ENCODE measurements at regions not wholly inside any gene's neighbourhood (a gene's known extent, or its start where the extent isn't known, plus 50 kb on each side); places are given as distances from the start of the nearest gene placed in this dataset.

DNA sequence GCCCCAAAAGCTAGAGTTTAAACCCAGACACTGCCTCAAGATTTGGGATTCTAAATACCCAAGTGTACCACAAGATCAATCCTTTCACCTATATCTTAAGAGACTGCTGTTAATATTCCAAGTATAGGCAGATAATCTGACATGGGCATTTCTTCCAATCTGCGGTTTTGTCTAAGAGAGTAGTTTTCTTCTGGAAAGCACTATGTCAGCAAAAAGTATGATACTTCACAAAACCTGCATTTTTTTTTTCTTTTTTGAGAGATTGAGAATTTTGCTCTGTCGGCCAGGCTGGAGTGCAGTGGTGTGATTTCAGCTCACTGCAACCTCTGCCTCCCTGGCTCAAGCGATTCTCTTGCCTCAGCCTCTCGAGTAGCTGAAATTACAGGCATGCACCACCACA, 190.7 kb upstream of the TYRP1 start:
- TF ChIP-seq, protein P1, sequence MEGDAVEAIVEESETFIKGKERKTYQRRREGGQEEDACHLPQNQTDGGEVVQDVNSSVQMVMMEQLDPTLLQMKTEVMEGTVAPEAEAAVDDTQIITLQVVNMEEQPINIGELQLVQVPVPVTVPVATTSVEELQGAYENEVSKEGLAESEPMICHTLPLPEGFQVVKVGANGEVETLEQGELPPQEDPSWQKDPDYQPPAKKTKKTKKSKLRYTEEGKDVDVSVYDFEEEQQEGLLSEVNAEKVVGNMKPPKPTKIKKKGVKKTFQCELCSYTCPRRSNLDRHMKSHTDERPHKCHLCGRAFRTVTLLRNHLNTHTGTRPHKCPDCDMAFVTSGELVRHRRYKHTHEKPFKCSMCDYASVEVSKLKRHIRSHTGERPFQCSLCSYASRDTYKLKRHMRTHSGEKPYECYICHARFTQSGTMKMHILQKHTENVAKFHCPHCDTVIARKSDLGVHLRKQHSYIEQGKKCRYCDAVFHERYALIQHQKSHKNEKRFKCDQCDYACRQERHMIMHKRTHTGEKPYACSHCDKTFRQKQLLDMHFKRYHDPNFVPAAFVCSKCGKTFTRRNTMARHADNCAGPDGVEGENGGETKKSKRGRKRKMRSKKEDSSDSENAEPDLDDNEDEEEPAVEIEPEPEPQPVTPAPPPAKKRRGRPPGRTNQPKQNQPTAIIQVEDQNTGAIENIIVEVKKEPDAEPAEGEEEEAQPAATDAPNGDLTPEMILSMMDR (IDR thresholded peaks at IDR 0.05; ENCODE audit: insufficient read depth, low read depth, low read length), result no peak
- CTCF ChIA-PET, result no interaction called here
- no peaks in the 10 kb centered on the region for H3K27me3 ChIP-seq (ENCODE audit: control insufficient read depth, insufficient read depth, low read length)
- no peaks in the 10 kb centered on the region for H3K36me3 ChIP-seq (ENCODE audit: control insufficient read depth, insufficient read depth, low read length)
- no peak for DNase-seq (ENCODE audit: low read depth)
- no peak overlapping the region for H3K4me3 ChIP-seq (ENCODE audit: low read depth, low read length)
- POLR2A ChIA-PET, result no interaction called here

DNA sequence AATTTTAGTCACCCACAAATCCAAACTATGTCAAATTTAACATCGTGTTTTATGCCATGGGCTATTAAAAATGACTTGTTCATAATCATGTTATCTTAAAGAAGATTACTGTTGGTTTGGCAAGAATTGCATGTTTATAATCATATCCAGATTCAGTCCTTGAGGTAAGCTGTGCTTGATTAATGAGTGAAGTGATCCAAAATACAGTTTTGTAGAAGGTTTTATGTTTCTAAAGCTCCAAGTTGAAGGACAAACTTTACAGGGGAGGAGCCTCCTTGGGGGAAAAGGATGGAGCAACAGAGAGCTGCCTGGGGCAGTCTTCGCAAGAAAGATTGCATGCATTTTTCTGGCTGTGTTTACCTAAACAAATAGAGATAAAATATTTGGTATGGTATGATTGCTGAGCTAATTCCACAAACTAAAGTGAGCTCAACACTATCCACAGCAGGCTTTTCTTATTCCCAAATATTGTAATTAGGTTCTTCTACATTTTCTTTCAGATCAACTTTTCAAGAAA, 189.5 kb upstream of the TYRP1 start:
- ChIA-PET POLR2A (no interaction called here), CTCF (no interaction called here)
- TF ChIP-seq, protein P1 (IDR thresholded peaks at IDR 0.05; ENCODE audit: insufficient read depth, low read depth, low read length), result no peak
- no peak for DNase-seq (ENCODE audit: low read depth)
- no peaks in the 10 kb centered on the region for H3K36me3 ChIP-seq (ENCODE audit: control insufficient read depth, insufficient read depth, low read length)
- H3K27me3 ChIP-seq (ENCODE audit: control insufficient read depth, insufficient read depth, low read length), result no peaks in the 10 kb centered on the region
- H3K4me3 ChIP-seq (ENCODE audit: low read depth, low read length), result no peak overlapping the region

DNA sequence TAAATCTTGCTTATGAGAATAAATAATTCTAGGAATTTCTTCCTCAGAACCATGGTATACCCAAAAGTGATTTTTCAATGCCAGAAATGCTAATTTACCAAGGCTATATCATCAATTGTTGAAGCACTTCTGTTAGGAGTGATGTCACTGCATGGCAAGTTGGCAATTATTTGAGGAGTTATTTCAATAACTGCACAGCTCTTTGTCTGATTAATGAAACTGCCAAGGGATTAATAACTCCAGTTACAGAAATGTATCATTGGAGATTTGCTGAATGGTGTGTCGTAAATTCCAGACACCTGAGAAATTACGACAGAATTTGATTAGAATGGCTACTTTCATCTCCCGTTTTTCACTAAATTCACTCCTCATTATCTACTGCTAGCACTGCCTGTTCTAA, 182.6 kb upstream of the TYRP1 start:
- DNase-seq (ENCODE audit: low read depth), result no peak
- ChIA-PET POLR2A (no interaction called here), CTCF (no interaction called here)
- Histone ChIP-seq H3K36me3 (ENCODE audit: control insufficient read depth, insufficient read depth, low read length) (no peaks in the 10 kb centered on the region), H3K4me3 (ENCODE audit: low read depth, low read length) (no peak overlapping the region), H3K27me3 (ENCODE audit: control insufficient read depth, insufficient read depth, low read length) (no peaks in the 10 kb centered on the region)
- TF ChIP-seq, protein P1 (IDR thresholded peaks at IDR 0.05; ENCODE audit: insufficient read depth, low read depth, low read length), result no peak

DNA sequence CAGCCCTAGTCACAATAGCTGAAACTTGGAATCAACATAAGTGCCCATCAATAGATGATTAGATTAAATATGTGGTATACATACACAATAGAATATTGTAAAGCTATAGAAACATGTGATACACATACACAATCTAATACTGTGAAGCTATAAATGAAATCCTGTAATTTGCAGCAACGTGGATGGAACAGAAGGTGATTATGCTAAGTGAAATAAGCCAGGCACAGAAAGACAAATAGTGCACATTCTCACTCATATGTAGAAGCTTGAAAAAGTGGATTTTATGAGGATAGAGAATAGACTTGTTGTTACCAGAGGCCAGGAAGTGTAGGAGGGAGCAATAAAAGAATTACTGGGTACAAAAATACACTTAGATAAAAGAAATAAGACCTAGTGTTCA, 181.5 kb upstream of the TYRP1 start:
- ChIA-PET CTCF (no interaction called here), POLR2A (no interaction called here)
- no peaks in the 10 kb centered on the region for H3K27me3 ChIP-seq (ENCODE audit: control insufficient read depth, insufficient read depth, low read length)
- DNase-seq (ENCODE audit: low read depth), result no peak
- H3K36me3 ChIP-seq (ENCODE audit: control insufficient read depth, insufficient read depth, low read length), result no peaks in the 10 kb centered on the region
- no peak overlapping the region for H3K4me3 ChIP-seq (ENCODE audit: low read depth, low read length)
- TF ChIP-seq, protein P1 (IDR thresholded peaks at IDR 0.05; ENCODE audit: insufficient read depth, low read depth, low read length), result no peak

DNA sequence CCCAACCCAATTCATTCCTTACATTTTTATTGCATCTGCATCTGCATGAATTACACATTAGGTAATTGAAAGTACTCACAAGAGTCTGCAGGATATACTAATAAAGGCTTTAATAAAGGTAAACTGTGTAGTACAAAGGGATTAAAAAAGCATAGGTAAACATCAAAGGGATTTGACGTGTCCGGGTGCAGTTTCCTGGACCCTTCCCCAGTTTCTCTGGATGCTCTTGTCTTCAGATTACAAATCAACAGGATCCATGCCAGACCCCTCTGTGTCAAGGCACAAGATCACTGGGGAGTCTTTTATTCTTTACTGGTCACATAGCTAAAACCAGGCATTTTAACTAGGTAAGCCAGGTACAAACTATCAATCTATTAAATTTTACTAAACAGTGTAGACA, 177.2 kb upstream of the TYRP1 start:
- TF ChIP-seq, protein P1 (IDR thresholded peaks at IDR 0.05; ENCODE audit: insufficient read depth, low read depth, low read length), result no peak
- POLR2A ChIA-PET, result no interaction called here
- Histone ChIP-seq H3K27me3 (ENCODE audit: control insufficient read depth, insufficient read depth, low read length) (no peaks in the 10 kb centered on the region), H3K36me3 (ENCODE audit: control insufficient read depth, insufficient read depth, low read length) (no peaks in the 10 kb centered on the region), H3K4me3 (ENCODE audit: low read depth, low read length) (no peak overlapping the region)
- CTCF ChIA-PET, result no interaction called here
- no peak for DNase-seq (ENCODE audit: low read depth)
